Activated CD4-positive, alpha-beta T cell treated with anti-CD3 and anti-CD28 coated beads for 1 hour (primary cell): ENCODE measurements at regions not wholly inside any gene's neighbourhood (a gene's known extent, or its start where the extent isn't known, plus 50 kb on each side); places are given as distances from the start of the nearest gene placed in this dataset.

Experiments used
- DNase-seq: peaks from one replicate; pipeline ENCODE4 v3.0.0-alpha.2; 2020

GRCh38 chr17:77479372-77480198 is 338.8 kb downstream of the SEC14L1 start:
- no peak for DNase-seq

DNA sequence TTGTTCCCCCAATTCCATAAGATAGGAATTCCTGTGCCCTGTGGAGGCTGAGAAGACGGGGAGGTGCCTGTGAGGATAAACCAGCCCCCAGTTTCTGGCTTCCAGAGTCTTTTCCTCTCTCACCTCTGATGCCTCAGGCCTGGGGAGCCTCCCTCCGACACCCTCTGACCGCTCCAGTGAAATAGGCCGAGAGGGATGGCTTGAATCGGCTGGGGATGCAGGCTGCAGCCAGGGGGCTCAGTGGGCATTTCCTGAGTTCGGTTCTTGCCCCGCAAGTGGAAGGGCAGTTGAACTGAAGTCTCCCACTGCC is 339.4 kb downstream of the SEC14L1 start:
- DNase-seq = no peak

DNA sequence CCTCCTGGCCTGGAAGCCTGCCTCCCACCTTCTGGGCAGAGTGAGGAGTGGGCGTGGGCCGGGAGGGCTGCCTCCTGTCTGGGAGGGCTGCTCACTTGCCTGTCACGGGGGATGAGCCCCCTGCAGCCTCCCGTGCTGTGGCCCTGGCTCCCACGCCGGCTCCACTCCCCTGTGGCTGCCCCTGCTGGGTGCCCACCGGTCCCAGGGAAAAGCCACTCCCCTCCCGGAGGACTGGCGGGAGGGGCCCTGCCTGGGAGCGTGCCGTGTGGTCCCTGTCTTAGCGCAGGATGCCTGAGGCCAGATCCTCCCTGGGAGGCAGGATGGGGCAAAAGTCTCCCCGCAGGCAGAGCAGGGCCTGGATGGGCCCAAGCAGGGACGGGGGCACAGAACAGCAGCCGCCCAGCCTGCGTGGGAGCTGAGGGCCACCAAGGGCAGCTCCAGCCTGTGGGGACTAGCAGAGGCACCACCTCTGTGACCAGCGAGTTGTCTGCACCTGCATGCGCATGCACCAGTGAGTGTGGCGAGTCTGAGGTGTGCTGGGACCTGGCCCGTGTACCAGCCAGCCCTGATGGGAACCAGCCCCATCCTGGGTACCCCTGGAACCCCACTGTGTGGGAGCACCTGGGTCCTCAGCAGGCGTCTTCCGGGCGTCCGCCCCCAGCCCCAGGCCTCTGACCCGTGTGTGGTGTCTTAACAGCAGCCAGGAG is 339.9 kb downstream of the SEC14L1 start:
- DNase-seq = no peak

GRCh38 chr17:77481476-77482374 is 341.0 kb downstream of the SEC14L1 start:
- DNase-seq = no peak

DNA sequence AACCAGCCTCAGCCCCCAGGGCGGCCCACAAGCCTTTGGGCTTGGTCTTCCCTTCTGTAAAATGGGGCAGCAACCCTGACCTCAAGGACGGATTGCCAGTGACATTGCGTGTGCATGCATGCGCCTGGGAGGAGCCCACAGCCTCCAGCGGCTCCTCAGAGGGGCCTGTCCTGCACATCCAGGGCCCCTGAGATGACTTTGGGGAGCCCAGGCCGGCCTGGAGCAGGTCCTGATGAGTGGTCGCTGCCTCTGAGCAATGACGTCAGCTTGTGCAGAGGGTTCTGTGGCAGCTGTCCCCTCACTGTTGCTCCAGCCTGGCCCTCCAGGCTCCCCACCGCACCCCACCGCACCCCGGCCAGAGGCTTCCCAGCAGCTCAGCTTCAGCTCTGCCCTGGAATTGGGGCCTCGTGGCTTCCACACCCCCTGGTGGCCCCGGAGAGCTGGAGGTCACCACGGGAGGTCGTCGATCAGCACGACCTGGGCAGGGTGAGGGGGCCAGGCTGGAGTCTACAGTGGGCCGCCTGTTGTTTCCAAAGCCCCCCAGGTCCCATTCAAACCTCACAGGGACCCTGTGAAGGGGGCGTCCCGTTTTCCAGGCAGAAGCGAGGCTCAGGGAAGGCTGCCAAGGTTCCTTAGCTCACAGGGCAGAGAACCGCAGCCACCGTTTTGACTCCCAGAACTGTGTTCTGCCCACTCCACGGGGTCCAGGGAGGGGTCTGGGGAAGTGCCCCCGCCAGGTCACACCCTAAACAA is 341.8 kb downstream of the SEC14L1 start:
- no peak for DNase-seq

DNA sequence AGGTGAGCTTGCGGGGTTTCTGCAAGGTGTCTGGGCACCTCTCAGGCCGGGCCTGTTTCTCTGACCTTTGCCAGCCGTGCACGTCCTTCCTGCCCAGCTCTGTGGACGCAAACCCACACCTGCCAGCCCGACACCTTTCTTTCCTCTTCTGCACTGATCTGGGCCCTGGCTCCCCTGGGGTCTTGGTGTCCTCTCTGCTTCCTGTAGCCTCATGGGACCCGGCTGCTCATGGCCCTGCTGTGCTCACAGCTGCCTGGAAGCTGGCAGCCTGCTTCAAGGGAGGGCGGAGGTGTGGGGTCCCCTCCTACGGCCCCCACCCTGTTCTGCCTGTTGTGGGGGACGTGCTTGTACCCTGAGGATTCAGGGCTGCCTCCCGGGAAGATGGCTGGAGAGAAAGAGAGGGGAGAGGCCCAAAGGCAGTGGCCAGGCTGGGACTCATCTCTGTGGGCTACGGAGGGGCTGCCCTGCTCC is 342.4 kb downstream of the SEC14L1 start:
- no peak for DNase-seq

DNA sequence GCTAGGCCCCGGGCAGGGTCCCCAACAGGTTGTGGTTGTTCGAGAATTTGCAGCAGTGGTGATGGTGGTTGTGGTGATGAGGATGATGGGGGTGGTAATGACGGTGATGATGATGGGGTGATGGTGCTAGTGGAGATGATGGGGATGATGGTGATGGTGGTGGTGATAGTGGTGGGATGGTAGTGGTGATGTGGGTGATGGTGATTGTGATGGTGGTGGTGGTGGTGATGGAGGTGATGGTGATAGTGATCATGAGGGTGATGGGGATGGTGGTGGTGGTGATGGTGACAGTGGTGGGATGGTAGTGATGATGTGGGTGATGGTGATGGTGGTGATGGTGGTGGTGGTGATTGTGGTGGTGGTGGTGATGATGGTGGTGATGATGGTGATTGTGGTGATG is 343.3 kb downstream of the SEC14L1 start:
- DNase-seq = no peak

GRCh38 chr17:77485089-77485833 is 344.5 kb downstream of the SEC14L1 start:
- no peak for DNase-seq

GRCh38 chr17:77487211-77487629 is 346.5 kb downstream of the SEC14L1 start:
- DNase-seq = no peak

DNA sequence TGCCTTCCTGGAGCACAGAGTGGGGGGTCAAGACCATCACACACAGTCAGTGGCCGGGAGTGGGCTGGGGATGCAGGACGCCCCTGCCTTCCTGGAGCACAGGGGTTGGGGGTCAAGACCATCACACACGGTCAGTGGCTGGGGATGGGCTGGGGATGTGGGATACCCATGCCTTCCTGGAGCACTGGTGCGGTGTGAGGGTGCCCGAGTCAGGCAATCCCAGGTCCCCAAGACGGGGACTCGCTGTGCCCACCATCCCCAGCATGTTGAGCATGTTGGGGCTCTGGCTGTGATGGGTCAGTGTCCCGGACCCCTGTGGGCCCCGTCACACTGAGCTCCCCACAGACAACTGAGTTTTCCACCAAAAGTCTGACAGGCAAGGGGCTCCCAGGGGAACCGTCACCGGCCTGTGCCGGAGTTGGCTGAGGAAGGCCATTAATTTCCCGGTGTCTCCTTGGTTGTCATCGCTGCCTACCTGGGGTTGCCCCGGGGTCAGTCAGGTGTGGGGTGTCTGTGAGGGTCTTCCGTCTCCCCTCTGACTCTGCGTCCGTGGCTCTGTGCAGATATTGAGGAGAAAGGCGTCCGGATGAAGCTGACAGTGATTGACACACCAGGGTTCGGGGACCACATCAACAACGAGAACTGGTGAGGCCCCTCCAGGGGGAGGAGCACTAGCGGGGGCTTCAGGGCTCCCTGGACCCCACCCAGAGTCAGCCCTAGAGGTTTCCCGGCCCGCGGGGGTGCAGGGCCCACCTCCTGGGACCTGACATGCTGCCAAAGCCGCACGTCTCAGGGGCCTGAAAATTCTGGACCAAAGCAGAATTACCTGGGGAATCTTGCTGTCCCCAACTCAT is 347.1 kb downstream of the SEC14L1 start:
- no peak for DNase-seq

DNA sequence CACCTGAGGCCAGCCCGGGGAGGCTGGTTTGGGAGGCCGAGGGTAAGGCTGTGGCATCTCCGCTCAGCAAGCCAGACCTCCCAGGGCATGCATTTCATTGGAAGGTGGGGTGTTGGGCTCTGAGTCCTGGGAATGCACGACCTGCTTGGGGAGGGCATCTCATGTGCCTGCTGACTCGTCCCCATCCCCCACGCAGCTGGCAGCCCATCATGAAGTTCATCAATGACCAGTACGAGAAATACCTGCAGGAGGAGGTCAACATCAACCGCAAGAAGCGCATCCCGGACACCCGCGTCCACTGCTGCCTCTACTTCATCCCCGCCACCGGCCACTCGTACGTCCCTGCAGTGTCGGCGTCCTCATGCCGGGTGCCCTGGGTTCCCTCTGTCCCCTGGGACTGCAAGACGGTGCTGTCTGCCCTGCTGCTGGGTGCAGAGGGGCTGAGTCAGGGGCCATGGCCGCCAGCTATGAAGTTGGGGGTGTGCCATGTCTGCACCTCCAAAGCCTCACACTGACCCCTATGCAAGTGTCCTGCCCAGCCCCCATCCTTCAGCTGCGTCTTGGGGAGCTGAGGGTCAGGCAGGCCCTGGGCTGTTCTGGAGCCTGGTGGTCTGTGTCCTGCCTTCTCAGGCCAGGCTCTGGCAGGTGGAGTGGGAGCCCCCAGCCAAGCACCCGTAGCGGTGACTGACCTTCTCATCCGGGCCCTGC is 347.9 kb downstream of the SEC14L1 start:
- DNase-seq = no peak

- no peak for DNase-seq
Measured at GRCh38 chr17:77489239-77489892, 348.6 kb downstream of the SEC14L1 start.

DNA sequence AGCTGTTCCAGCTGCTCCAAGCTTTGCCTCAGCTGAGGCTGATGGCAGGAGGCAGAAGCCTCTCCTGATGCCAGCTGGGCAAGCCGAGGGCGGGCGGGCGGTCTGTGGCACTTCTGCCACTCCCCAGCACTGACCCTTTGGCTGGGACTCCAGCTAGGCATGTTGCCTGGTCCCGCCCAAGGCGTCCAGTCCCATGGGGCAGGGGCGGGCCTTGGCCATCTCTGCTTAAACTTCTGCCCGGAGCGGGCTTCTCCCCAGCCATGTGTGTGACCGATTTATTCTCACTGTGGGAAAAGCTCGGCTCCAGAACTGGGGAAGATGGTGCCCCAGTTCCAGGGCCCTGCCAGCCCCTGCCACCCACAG is 349.1 kb downstream of the SEC14L1 start:
- no peak for DNase-seq

DNA sequence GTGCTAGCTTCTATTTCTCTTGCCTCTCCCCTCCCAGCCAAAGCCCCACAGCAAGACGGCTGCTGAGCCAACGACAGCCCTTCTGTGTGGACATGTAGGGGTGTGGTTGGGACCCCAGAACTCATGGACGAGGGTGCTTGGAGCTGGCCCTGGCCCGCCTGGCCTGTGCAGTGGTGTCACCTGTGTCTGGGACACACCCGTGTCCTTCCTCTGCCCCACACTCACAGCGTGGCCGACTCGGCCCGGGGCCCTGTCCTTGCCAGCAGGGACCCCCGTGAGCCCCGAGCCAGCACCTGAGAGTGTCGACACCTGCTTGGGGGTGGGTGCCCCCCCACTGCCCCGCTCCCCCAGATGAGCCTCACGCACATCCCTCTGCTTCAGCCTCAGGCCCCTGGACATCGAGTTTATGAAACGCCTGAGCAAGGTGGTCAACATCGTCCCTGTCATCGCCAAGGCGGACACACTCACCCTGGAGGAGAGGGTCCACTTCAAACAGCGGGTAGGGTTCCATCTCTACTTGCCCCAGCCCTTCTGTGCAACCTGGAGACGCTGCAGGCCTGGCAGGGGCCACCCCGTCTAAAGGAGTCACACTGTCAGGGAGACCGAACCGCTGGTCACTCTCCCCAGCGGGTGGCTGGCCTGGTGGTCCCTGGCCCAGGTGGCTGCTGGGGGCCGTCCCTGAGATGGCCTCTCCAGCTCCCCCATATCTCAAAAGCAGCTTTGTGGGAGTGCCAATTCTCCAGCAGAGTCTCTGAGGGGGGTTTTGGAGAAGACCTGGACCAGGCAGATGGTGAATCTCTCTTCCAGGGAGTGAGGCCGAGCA is 349.8 kb downstream of the SEC14L1 start:
- DNase-seq = no peak

DNA sequence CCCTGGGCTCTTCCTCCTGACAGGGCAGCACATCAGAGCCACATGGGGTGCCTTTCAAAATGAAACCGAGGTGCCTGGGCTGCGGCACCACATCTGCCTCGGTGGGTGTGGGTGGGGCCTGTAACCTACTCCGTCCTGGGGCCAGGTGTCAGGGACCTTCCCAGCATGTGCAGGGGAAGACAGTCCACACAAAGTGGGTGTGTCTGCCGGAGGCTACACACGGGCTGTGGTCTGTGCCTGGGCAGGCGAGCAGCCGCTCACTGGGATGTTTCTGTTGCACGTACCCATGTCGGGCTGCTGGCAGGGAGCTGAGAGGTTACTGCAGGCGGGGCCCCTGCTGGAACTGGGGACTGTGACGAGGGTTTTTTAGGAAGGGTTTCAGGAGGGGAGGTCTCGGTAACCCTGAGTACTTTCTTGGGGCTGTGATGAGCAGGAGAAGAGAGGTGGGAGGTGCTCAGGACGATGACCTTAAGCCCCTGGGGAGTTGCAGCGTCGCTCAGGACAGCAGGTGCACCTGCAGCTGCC is 351.2 kb downstream of the SEC14L1 start:
- no peak for DNase-seq

- no peak for DNase-seq
Measured at GRCh38 chr17:77492446-77493237, 351.9 kb downstream of the SEC14L1 start.

DNA sequence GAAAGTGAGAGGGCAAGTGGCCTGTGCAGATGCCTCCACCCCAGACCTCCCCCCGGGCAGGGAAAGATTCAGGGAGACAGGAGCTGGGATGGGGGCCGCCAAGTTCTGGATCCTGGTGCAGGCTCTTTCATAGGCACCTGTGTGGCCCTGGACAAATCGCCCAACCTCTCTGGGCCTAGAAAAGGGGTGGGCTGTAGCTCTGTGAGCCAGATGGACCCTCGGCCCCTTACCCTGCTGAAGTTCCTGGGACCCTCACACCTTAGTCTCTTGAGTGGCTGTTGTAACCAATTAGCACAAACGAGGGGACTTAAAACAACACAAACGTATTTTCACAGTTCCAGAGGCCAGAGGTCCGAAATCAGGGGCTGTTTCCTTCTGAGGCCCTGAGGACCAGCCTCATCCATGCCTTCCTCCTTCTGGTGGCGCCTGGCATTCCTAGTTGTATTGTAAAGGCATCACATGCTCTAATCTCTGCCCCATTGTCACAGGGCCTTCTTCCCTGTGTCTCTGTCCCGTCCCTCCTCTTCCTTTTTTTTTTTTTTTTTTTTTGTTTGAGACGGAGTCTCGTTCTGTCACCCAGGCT is 352.6 kb downstream of the SEC14L1 start:
- DNase-seq = no peak
